Mesendoderm (in vitro differentiated cells): ENCODE measurements at regions not wholly inside any gene's neighbourhood (a gene's known extent, or its start where the extent isn't known, plus 50 kb on each side); places are given as distances from the start of the nearest gene placed in this dataset.
A peak's percentile ranks its signal among the peaks of the same experiment; 100 is the strongest.

Source experiments
- DNase-seq: peaks from one replicate; pipeline ENCODE4 v3.0.0; 2013
- H2AK5ac ChIP-seq: 2 replicates; pipeline ENCODE4 v1.6.1; 2013; ENCODE audit warnings: low read length, inconsistent platforms
- H2BK120ac ChIP-seq: 2 replicates; pipeline ENCODE4 v1.6.1; 2013; ENCODE audit warnings: low read depth, mild to moderate bottlenecking, low read length, moderate library complexity, mixed read lengths
- H2BK15ac ChIP-seq: replicated peaks from 2 replicates; pipeline ENCODE4 v1.6.1; 2013; ENCODE audit warnings: low read depth, mild to moderate bottlenecking, moderate library complexity
- H2BK5ac ChIP-seq: 2 replicates; pipeline ENCODE4 v1.6.1; 2013; ENCODE audit warnings: low read length, inconsistent platforms
- H3K18ac ChIP-seq: 2 replicates; pipeline ENCODE4 v1.6.1; 2013; ENCODE audit warnings: mild to moderate bottlenecking, low read length, mixed read lengths
- H3K23ac ChIP-seq: one replicate; pipeline ENCODE4 v1.6.1; 2013; ENCODE audit warnings: low read length
- H3K27ac ChIP-seq: 2 replicates; pipeline ENCODE4 v1.5.1; 2013; ENCODE audit warnings: low read depth, mild to moderate bottlenecking, inconsistent platforms, low read length, moderate library complexity
- H3K27me3 ChIP-seq: 2 replicates; pipeline ENCODE4 v1.6.1; 2013; ENCODE audit warnings: low read length, control low read depth, mild to moderate bottlenecking, inconsistent platforms; ENCODE audit not compliant: insufficient read depth, poor library complexity
- H3K36me3 ChIP-seq: 2 replicates; pipeline ENCODE4 v1.6.1; 2013; ENCODE audit warnings: low read length, inconsistent platforms; ENCODE audit not compliant: control insufficient read depth, insufficient read depth
- H3K4ac ChIP-seq: one replicate; pipeline ENCODE4 v1.6.1; 2013; ENCODE audit warnings: low read depth, mild to moderate bottlenecking, low read length, moderate library complexity
- H3K4me1 ChIP-seq: 2 replicates; pipeline ENCODE4 v1.6.1; 2013; ENCODE audit warnings: low read depth, low read length, inconsistent platforms; ENCODE audit not compliant: control insufficient read depth
- H3K4me2 ChIP-seq: 2 replicates; pipeline ENCODE4 v1.6.1; 2013; ENCODE audit warnings: low read length
- H3K4me3 ChIP-seq: 2 replicates; pipeline ENCODE4 v1.5.1; 2013; ENCODE audit warnings: mild to moderate bottlenecking, low read length
- H3K56ac ChIP-seq: one replicate; pipeline ENCODE4 v1.6.1; 2013; ENCODE audit warnings: low read length
- H3K79me1 ChIP-seq: 2 replicates; pipeline ENCODE4 v1.6.1; 2013; ENCODE audit warnings: low read length, inconsistent platforms
- H3K79me2 ChIP-seq: 2 replicates; pipeline ENCODE4 v1.6.1; 2013; ENCODE audit warnings: mild to moderate bottlenecking, low read length; ENCODE audit not compliant: control insufficient read depth, insufficient read depth
- H3K9ac ChIP-seq: 2 replicates; pipeline ENCODE4 v1.6.1; 2013; ENCODE audit warnings: low read length, inconsistent platforms
- H4K5ac ChIP-seq: one replicate; pipeline ENCODE4 v1.6.1; 2013; ENCODE audit warnings: low read length
- H4K8ac ChIP-seq: one replicate; pipeline ENCODE4 v1.6.1; 2013; ENCODE audit warnings: low read depth, mild to moderate bottlenecking, control low read depth, low read length, moderate library complexity
- WGBS: extraction: QIAGEN DNeasy Blood & Tissue Kit; methylation state at CpG from one replicate; pipeline ENCODE4 v1.1.7; 2013; ENCODE audit warnings: low lambda C conversion rate, missing lambda C conversion rate; ENCODE audit not compliant: insufficient coverage; ENCODE audit errors: extremely low coverage; 5-methylcytosine and 5-hydroxymethylcytosine counted together

GRCh38 chr13:83532809-83533208, 349.5 kb downstream of the SLITRK1 start:
- no peak overlapping the region for H2BK15ac ChIP-seq
- H3K79me2 ChIP-seq: no peaks in the 10 kb centered on the region
- H3K4me1 ChIP-seq: no peaks in the 10 kb centered on the region
- H3K23ac ChIP-seq: no peak overlapping the region
- H4K5ac ChIP-seq: no peak overlapping the region
- H3K56ac ChIP-seq: no peak overlapping the region
- no peak overlapping the region for H3K4me2 ChIP-seq
- H3K79me1 ChIP-seq: no peaks in the 10 kb centered on the region
- H4K8ac ChIP-seq: no peak overlapping the region
- no peaks in the 10 kb centered on the region for H3K27me3 ChIP-seq
- H2BK120ac ChIP-seq: no peak overlapping the region
- no peaks in the 10 kb centered on the region for H3K36me3 ChIP-seq
- no CpG with 5 or more reads among the region's 12 CpGs for WGBS
- H3K27ac ChIP-seq: no peak overlapping the region
- no peak overlapping the region for H2BK5ac ChIP-seq
- H2AK5ac ChIP-seq: no peak overlapping the region
- DNase-seq: no peak
- no peak overlapping the region for H3K4me3 ChIP-seq
- no peak overlapping the region for H3K9ac ChIP-seq
- H3K18ac ChIP-seq: no peak overlapping the region
- H3K4ac ChIP-seq: no peak overlapping the region

- Histone ChIP-seq H3K4me2 (no peak overlapping the region), H3K79me1 (no peaks in the 10 kb centered on the region), H3K23ac (no peak overlapping the region), H4K5ac (no peak overlapping the region), H2AK5ac (no peak overlapping the region), H3K27ac (no peak overlapping the region), H3K18ac (no peak overlapping the region), H2BK15ac (no peak overlapping the region), H4K8ac (no peak overlapping the region), H2BK120ac (no peak overlapping the region), H3K9ac (no peak overlapping the region), H3K4ac (no peak overlapping the region), H3K79me2 (no peaks in the 10 kb centered on the region), H3K4me3 (no peak overlapping the region), H3K4me1 (no peaks in the 10 kb centered on the region), H3K27me3 (no peaks in the 10 kb centered on the region), H2BK5ac (no peak overlapping the region), H3K36me3 (no peaks in the 10 kb centered on the region), H3K56ac (no peak overlapping the region)
- peak; percentile 18 for DNase-seq
- no CpG with 5 or more reads among the region's 1 CpG for WGBS
Measured at GRCh38 chr13:83531022-83531421, 351.3 kb downstream of the SLITRK1 start.

GRCh38 chr13:83516781-83517180, 365.5 kb downstream of the SLITRK1 start:
- Histone ChIP-seq H3K4me2 (no peak overlapping the region), H2BK15ac (no peak overlapping the region), H3K4ac (no peak overlapping the region), H3K4me1 (no peaks in the 10 kb centered on the region), H3K56ac (no peak overlapping the region), H3K9ac (no peak overlapping the region), H2AK5ac (no peak overlapping the region), H3K4me3 (no peak overlapping the region), H2BK120ac (no peak overlapping the region), H2BK5ac (no peak overlapping the region), H4K8ac (no peak overlapping the region), H3K18ac (no peak overlapping the region), H4K5ac (no peak overlapping the region), H3K36me3 (no peaks in the 10 kb centered on the region), H3K27ac (no peak overlapping the region), H3K79me2 (no peaks in the 10 kb centered on the region), H3K79me1 (no peaks in the 10 kb centered on the region), H3K23ac (no peak overlapping the region), H3K27me3 (no peaks in the 10 kb centered on the region)
- WGBS: no CpG with 5 or more reads among the region's 25 CpGs
- no peak for DNase-seq

GRCh38 chr13:83515268-83516015, 366.8 kb downstream of the SLITRK1 start:
- Histone ChIP-seq H2BK15ac (no peak overlapping the region), H3K27me3 (no peaks in the 10 kb centered on the region), H3K27ac (no peak overlapping the region), H4K5ac (no peak overlapping the region), H3K4me2 (no peak overlapping the region), H2AK5ac (no peak overlapping the region), H3K18ac (no peak overlapping the region), H3K4ac (no peak overlapping the region), H2BK120ac (no peak overlapping the region), H3K9ac (no peak overlapping the region), H3K36me3 (no peaks in the 10 kb centered on the region), H3K56ac (no peak overlapping the region), H2BK5ac (no peak overlapping the region), H3K4me3 (no peak overlapping the region), H3K23ac (no peak overlapping the region), H3K4me1 (no peaks in the 10 kb centered on the region), H3K79me1 (no peaks in the 10 kb centered on the region), H3K79me2 (no peaks in the 10 kb centered on the region), H4K8ac (no peak overlapping the region)
- DNase-seq: no peak
- WGBS: no CpG with 5 or more reads among the region's 1 CpG

- Histone ChIP-seq H4K5ac (no peak overlapping the region), H4K8ac (no peak overlapping the region), H3K4me2 (no peak overlapping the region), H3K23ac (no peak overlapping the region), H3K18ac (no peak overlapping the region), H2BK5ac (no peak overlapping the region), H2BK15ac (no peak overlapping the region), H2AK5ac (no peak overlapping the region), H3K36me3 (no peaks in the 10 kb centered on the region), H3K56ac (no peak overlapping the region), H3K4me1 (no peaks in the 10 kb centered on the region), H3K4ac (no peak overlapping the region), H3K4me3 (no peak overlapping the region), H3K27ac (no peak overlapping the region), H2BK120ac (no peak overlapping the region), H3K27me3 (no peaks in the 10 kb centered on the region), H3K79me1 (no peaks in the 10 kb centered on the region), H3K79me2 (no peaks in the 10 kb centered on the region), H3K9ac (no peak overlapping the region)
- no peak for DNase-seq
- WGBS: no CpG with 5 or more reads among the region's 1 CpG
Measured at GRCh38 chr13:83508771-83509301, 373.4 kb downstream of the SLITRK1 start.

GRCh38 chr13:83503424-83503823, 378.9 kb downstream of the SLITRK1 start:
- H3K23ac ChIP-seq: no peak overlapping the region
- no CpG with 5 or more reads among the region's 1 CpG for WGBS
- H3K9ac ChIP-seq: no peak overlapping the region
- H3K79me2 ChIP-seq: no peaks in the 10 kb centered on the region
- H3K4me2 ChIP-seq: no peak overlapping the region
- no peaks in the 10 kb centered on the region for H3K79me1 ChIP-seq
- no peak overlapping the region for H4K5ac ChIP-seq
- H3K56ac ChIP-seq: no peak overlapping the region
- no peaks in the 10 kb centered on the region for H3K36me3 ChIP-seq
- DNase-seq: no peak
- H3K27me3 ChIP-seq: no peaks in the 10 kb centered on the region
- no peak overlapping the region for H2BK120ac ChIP-seq
- H3K4me1 ChIP-seq: no peaks in the 10 kb centered on the region
- no peak overlapping the region for H3K27ac ChIP-seq
- no peak overlapping the region for H2BK5ac ChIP-seq
- H3K4ac ChIP-seq: no peak overlapping the region
- H4K8ac ChIP-seq: no peak overlapping the region
- H3K4me3 ChIP-seq: no peak overlapping the region
- no peak overlapping the region for H2AK5ac ChIP-seq
- H3K18ac ChIP-seq: no peak overlapping the region
- no peak overlapping the region for H2BK15ac ChIP-seq
